Neural cell (in vitro differentiated cells): ENCODE measurements at regions not wholly inside any gene's neighbourhood (a gene's known extent, or its start where the extent isn't known, plus 50 kb on each side); places are given as distances from the start of the nearest gene placed in this dataset.

Experiments used
- EZH2 ChIP-seq: fragments of 200-600, 300-800 bp; shearing (Covaris generic), sonication (generic); IDR thresholded peaks from 2 replicates; pipeline ENCODE4 v1.6.1; 2014; ENCODE audit warnings: antibody characterized with exemption, low read length, borderline replicate concordance, mild to moderate bottlenecking; ENCODE audit not compliant: insufficient read depth, poor library complexity, severe bottlenecking
- MXI1 ChIP-seq: fragments of 450-650 bp; conservative IDR thresholded peaks from 2 replicates; pipeline ENCODE4 v1.6.1; 2014; ENCODE audit warnings: antibody characterized with exemption, mild to moderate bottlenecking; ENCODE audit not compliant: poor library complexity, severe bottlenecking
- TF ChIP-seq, protein P1 (sequence below): fragments of 450-650 bp; IDR thresholded peaks from 2 replicates; pipeline ENCODE4 v1.5.1; 2014; ENCODE audit warnings: antibody characterized with exemption, mild to moderate bottlenecking, moderate library complexity; ENCODE audit not compliant: poor library complexity, severe bottlenecking

DNA sequence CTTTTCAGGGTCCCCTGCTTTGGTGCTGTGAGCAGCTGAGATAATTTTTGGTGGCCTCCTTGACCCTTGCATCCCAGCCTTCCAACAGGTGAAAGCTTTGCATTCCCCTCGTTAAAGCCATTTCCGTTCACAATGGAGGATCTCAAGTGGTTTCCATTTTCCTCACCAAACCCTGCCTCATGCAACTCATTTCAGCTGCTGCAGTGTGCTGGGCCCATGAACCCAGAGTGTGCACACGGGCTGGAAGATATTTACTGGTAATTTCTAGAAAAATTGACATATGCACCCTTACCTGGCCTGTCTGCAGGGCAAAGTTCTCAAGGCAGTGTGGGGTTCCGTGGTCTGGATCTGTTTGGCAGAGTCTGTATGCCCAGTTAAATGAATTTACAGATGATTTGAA lies 246.8 kb upstream of the HS6ST1 start:
- TF ChIP-seq, protein P1, sequence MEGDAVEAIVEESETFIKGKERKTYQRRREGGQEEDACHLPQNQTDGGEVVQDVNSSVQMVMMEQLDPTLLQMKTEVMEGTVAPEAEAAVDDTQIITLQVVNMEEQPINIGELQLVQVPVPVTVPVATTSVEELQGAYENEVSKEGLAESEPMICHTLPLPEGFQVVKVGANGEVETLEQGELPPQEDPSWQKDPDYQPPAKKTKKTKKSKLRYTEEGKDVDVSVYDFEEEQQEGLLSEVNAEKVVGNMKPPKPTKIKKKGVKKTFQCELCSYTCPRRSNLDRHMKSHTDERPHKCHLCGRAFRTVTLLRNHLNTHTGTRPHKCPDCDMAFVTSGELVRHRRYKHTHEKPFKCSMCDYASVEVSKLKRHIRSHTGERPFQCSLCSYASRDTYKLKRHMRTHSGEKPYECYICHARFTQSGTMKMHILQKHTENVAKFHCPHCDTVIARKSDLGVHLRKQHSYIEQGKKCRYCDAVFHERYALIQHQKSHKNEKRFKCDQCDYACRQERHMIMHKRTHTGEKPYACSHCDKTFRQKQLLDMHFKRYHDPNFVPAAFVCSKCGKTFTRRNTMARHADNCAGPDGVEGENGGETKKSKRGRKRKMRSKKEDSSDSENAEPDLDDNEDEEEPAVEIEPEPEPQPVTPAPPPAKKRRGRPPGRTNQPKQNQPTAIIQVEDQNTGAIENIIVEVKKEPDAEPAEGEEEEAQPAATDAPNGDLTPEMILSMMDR: no peak
- TF ChIP-seq MXI1: no peak
- no peak for TF ChIP-seq EZH2
